ENCODE measurements at regions not wholly inside any gene's neighbourhood (a gene's known extent, or its start where the extent isn't known, plus 50 kb on each side); places are given as distances from the start of the nearest gene placed in this dataset.

GRCh38 chr4:179447308-179447707 is 2005.1 kb upstream of the AGA start:
- no peak for DNase-seq (ENCODE audit: low spot score)

DNA sequence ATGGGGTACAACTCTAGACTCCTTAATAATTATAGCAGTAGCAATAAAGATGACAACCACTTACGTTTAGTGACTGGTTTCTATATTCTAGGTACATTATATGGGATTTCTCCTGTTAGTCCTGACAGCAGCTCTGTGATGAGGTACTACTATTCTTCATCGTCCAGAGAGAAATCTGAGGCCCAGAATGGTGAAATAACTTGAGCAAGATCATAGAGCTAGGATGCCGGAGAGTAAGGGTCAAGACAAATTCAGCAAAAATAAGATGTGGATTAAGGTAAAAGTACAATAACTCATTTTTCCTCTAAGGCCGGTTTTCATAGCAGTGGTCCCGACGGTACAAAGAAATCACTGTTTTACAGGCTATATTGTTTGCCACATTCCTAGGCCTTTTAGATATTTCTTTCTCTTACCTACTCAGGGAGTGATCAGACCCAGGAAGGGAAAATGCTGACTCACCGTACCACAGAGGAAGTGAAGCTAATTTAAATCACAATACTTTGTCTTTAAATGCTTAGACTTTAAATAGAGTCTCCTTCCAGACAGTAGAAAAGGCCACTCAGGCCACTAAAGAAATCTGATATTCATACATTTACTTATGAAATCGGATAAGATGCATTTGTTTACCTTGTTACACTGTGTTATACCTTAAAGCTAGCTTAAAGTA is 2023.0 kb upstream of the AGA start:
- no peak for DNase-seq (ENCODE audit: low spot score)

DNA sequence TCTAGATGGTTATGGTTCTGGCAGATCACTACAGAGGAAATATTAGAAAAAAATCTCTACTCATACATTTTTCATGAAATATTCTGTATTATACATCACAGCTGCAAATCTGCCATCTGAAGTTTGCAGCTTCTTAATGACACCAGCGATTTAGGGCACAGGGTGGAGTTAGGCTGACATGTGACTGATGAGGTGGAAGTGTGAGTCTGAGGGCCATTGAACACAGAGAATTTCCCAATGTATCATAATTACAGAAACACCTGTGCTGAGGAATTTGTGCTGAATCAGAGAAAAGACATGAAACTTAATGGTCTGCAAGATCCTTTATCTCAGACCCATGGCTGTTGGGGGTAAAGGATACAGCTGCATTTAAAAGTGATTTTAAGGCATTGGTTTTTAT is 2025.6 kb upstream of the AGA start:
- DNase-seq (ENCODE audit: low spot score): no peak

DNA sequence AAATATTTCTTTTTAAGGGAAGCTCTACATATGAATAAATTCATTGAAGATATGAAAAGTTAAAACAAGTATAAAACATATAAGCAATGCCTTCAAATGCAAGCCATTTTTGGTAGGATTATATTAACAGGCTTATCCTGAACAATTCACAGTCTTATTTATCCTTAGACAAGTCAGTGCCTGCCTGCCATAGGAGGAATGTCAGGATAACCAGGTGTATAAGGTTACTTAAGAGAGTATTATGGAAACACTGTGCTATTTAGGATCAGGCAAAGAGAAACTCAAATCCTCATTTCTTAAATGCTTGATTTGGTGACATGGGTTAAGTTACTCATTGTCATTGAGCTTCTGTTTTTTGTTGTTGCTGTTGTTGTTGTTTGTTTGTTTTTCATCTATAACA is 2029.9 kb upstream of the AGA start:
- no peak for DNase-seq (ENCODE audit: low spot score)

DNA sequence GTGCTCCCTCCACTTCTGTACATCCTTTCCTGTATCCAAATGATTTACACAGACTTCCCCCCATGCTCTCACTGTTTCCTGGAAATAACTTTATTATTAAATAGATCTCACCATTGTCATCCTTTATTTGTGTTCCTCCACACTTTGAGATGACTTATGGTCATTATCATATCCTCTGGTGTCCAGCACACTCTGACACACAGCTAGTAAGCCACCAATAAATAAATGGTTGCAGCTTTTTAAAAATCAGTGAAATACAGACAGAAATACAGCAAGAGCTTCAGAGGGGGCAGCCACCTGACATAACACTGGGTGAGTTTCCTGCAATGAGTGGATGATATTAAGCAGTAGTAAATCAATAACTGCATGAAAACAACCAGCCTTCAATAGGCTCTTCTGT is 2036.4 kb upstream of the AGA start:
- DNase-seq (ENCODE audit: low spot score): no peak

- no peak for DNase-seq (ENCODE audit: low spot score)
These were observed 2043.5 kb upstream of the AGA start for GRCh38 chr4:179485781-179486180.

- no peak for DNase-seq (ENCODE audit: low spot score)
These were observed 2044.5 kb upstream of the AGA start for GRCh38 chr4:179486570-179487335.

GRCh38 chr4:179492260-179493080 is 2050.2 kb upstream of the AGA start:
- DNase-seq (ENCODE audit: low spot score): no peak

GRCh38 chr4:179503976-179504375 is 2061.7 kb upstream of the AGA start:
- DNase-seq (ENCODE audit: low spot score): no peak

DNA sequence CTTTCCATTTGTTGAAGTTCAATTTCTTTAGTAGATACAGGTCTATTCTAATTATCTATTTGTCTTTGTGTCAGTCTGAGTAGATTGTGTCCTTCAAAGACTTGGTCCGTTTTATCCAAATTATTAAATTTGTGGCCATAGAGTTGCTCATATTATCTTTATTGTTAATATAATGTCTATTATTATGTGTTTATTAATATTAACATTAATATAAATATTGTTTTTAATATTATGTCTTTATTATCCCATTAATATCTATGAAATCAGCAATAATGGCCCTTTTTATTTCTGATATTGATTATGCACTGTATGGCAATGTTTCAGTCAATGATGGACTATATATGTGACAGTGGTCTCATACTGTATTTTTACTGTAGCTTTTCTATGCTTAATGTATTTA is 2067.3 kb upstream of the AGA start:
- DNase-seq (ENCODE audit: low spot score): no peak

- DNase-seq (ENCODE audit: low spot score): no peak
These were observed 2079.7 kb upstream of the AGA start for GRCh38 chr4:179521952-179522351.

GRCh38 chr4:179530958-179531357 is 2088.7 kb upstream of the AGA start:
- DNase-seq (ENCODE audit: low spot score): no peak

DNA sequence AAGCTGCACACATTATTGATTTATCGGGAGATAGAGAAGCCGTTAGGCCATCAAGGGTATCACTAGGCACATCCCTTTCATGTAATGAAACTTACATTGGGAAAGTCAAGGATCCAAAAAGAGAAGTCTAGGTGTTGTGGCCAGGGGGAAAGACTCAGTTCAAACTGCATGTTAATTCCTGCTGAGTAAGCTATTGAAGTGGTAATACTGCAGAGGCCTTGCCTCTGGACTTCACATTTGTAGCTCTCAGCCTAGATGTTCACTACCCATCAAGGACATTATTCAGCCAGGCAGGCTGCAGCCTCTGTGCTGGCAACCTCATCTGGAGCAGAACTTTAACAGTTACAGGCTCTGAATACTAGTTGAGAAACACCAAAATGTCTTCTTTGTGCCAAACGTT is 2094.5 kb upstream of the AGA start:
- no peak for DNase-seq (ENCODE audit: low spot score)

- no peak for DNase-seq (ENCODE audit: low spot score)
These were observed 2097.4 kb upstream of the AGA start for GRCh38 chr4:179539641-179540040.

GRCh38 chr4:179543771-179544170 is 2101.5 kb upstream of the AGA start:
- DNase-seq (ENCODE audit: low spot score): no peak

- DNase-seq (ENCODE audit: low spot score): no peak
These were observed 2102.3 kb upstream of the AGA start for GRCh38 chr4:179544496-179544895.

DNA sequence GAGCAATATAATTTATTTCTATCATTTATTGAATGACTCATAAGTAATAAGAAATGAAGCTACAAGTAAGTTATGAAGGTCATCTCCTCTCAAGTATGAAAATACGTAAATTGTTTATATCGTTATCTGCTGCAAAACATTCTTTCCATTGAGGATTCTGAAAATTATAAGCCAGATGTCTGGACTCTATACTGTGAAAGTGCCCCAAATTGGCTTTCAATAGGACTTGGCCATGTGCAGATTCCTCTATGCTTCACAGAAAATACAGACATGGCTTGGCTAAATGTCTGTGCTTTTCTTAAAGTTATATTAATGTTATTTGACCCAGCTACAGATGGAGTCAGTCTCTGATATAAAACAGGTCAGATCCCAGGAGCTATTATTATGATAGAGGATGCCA is 2109.9 kb upstream of the AGA start:
- DNase-seq (ENCODE audit: low spot score): no peak

- no peak for DNase-seq (ENCODE audit: low spot score)
These were observed 2121.5 kb upstream of the AGA start for GRCh38 chr4:179563741-179564140.

GRCh38 chr4:179569549-179569948 is 2127.3 kb upstream of the AGA start:
- no peak for DNase-seq (ENCODE audit: low spot score)

DNA sequence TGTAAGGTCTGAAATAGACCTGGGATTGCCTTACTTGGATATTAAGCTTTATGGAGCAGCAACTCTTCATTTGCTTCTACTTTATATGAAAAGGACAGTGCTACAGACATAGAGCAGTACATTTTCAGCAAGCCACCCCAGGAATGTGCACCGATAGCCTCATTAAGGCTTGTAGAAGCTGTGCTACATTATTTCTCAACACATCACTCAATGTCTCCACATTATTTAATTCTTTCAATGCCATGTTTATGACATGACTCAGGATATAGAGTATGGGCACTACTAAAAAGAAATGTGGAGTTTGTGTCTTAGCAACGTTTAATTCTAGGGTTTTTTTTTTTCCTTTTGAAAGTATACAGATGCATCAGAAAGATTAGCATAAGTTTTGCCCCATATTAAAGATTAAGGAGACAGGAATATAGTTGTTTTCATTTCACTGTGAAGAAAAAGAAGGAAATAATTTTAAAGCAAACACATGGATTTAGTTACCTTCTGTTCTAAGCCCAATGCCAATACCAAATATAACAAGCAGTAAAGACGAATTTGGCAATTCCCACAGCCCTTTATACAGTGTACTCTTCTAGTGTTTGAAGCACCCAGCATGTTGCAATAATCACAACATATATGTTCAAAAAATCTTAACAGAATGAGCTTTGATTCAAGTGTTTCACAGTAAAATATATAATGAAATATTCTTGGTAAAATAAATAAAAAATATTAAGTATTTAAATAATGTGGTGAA is 2140.1 kb upstream of the AGA start:
- DNase-seq (ENCODE audit: low spot score): no peak

- no peak for DNase-seq (ENCODE audit: low spot score)
These were observed 2141.0 kb upstream of the AGA start for GRCh38 chr4:179583221-179583620.

- no peak for DNase-seq (ENCODE audit: low spot score)
These were observed 2141.9 kb upstream of the AGA start for GRCh38 chr4:179584101-179584500.

Measured in RKO (cell line).